NB4 (cell line): ENCODE measurements at regions not wholly inside any gene's neighbourhood (a gene's known extent, or its start where the extent isn't known, plus 50 kb on each side); places are given as distances from the start of the nearest gene placed in this dataset.
"Not testable (repeated sequence)": the region's sequence is repeated elsewhere in the genome, so short reads cannot be mapped to it uniquely, and the experiment has no call there.

ENCODE experiments used
- DNase-seq: peaks from one replicate; pipeline ENCODE4 v3.0.0; 2010; ENCODE audit warnings: low read depth
- H3K4me3 ChIP-seq: one replicate; pipeline ENCODE4 v1.5.1; 2011; ENCODE audit warnings: mild to moderate bottlenecking, low read depth, low read length, moderate library complexity
- CTCF ChIP-seq: IDR thresholded peaks from one replicate; pipeline ENCODE4 v1.5.1; 2012; ENCODE audit warnings: low read depth, low read length
- MAX ChIP-seq: IDR thresholded peaks from 2 replicates; pipeline ENCODE4 v1.6.1; 2011; ENCODE audit warnings: low read depth, low read length
- MYC ChIP-seq: IDR thresholded peaks from 2 replicates; pipeline ENCODE4 v1.6.1; 2011; ENCODE audit warnings: low read depth, low read length
- POLR2A ChIP-seq: IDR thresholded peaks from 2 replicates; pipeline ENCODE4 v1.6.1; 2011; ENCODE audit warnings: mild to moderate bottlenecking; ENCODE audit not compliant: insufficient read length; ENCODE audit errors: extremely low read depth

GRCh38 chr3:153925841-153926514, 195.2 kb upstream of the ARHGEF26 start:
- no peak overlapping the region for H3K4me3 ChIP-seq
- DNase-seq = no peak
- TF ChIP-seq MYC = no peak
- no peak for TF ChIP-seq MAX
- TF ChIP-seq POLR2A = no peak
- TF ChIP-seq CTCF = no peak

- no peak for TF ChIP-seq CTCF
- no peak for TF ChIP-seq MYC
- no peak for TF ChIP-seq MAX
- TF ChIP-seq POLR2A = no peak
- H3K4me3 ChIP-seq = no peak overlapping the region
- peak; percentile 15 for DNase-seq
Measured at GRCh38 chr3:153927107-153927506, 194.1 kb upstream of the ARHGEF26 start.

- no peak overlapping the region for H3K4me3 ChIP-seq
- TF ChIP-seq MAX (no peak), CTCF (no peak)
- DNase-seq = no peak
Measured at GRCh38 chr3:153928851-153929250, 192.3 kb upstream of the ARHGEF26 start.

- not testable (repeated sequence) for H3K4me3 ChIP-seq, DNase-seq
Measured at GRCh38 chr3:153933481-153933880, 187.7 kb upstream of the ARHGEF26 start.

GRCh38 chr3:153944084-153944483, 177.1 kb upstream of the ARHGEF26 start:
- no peak for DNase-seq
- H3K4me3 ChIP-seq = no peak overlapping the region
- TF ChIP-seq POLR2A (no peak), CTCF (no peak), MAX (no peak), MYC (no peak)

GRCh38 chr3:153951276-153951675, 169.9 kb upstream of the ARHGEF26 start:
- no peak overlapping the region for H3K4me3 ChIP-seq
- DNase-seq = no peak
- TF ChIP-seq MYC (no peak), MAX (no peak), CTCF (no peak), POLR2A (no peak)
